K562 (cell line): ENCODE measurements at regions not wholly inside any gene's neighbourhood (a gene's known extent, or its start where the extent isn't known, plus 50 kb on each side); places are given as distances from the start of the nearest gene placed in this dataset.

Source experiments
- ATAC-seq: fragments of 200-7000 bp; cut with Tn5 transposase; 3 replicates; pipeline ENCODE4 v1.9.1; 2020; ENCODE audit warnings: moderate library complexity
- BruUV-seq: library from RNA; stranded (reverse); fragments of 400-500 nt; replicated peaks from 2 replicates; lab custom pipeline; 2021; lab: Mats Ljungman, UMichigan
- CTCF ChIA-PET: fragments of 300-600 bp; formaldehyde crosslinking; extraction: SDS; loops from one replicate; lab custom pipeline; 2021; ENCODE audit warnings: low intra/inter-chr PET ratio; lab: Yijun Ruan, JAX
- POLR2A ChIA-PET: fragments of 300-600, 350-650 bp; sonication (Branson Sonifier 250); formaldehyde crosslinking; extraction: SDS; loops from one replicate; lab custom pipeline; 2021; ENCODE audit warnings: antibody characterized with exemption, inconsistent platforms; lab: Yijun Ruan, JAX
- DNase-seq, 4 experiments: peaks; one replicate each; pipeline versions ENCODE4 v3.0.0 to v3.0.0-alpha.2; 2011 to 2018; ENCODE audit warnings: low spot score in 3 of 4, mixed read lengths in 3 of 4; ENCODE audit errors: extremely low read depth in 1 of 4
- FAIRE-seq: peaks from 2 replicates; lab custom pipeline; 2011; peaks lifted over from hg19 to GRCh38; lab: Jason Lieb, UNC
- H2AFZ ChIP-seq: 2 replicates; pipeline ENCODE4 v1.6.0; 2011; ENCODE audit warnings: low read depth, low read length, control low read depth, inconsistent platforms
- H3K27ac ChIP-seq: fragments of 200-600 bp; 3 replicates; pipeline ENCODE4 v1.8.0; 2011; ENCODE audit warnings: low read depth, mild to moderate bottlenecking, control low read depth, inconsistent platforms, low read length, moderate library complexity, mixed read lengths; ENCODE audit errors: extremely low read depth
- H3K27me3 ChIP-seq, 2 experiments: fragments of 300-600 bp in 1 of 2; 2 replicates in 1 of 2; 3 replicates in 1 of 2; pipeline versions ENCODE4 v1.6.0 to v1.8.0; 2011; ENCODE audit warnings: inconsistent platforms in 2 of 2, low read length in 2 of 2, mild to moderate bottlenecking in 1 of 2, mixed read lengths in 1 of 2, moderate library complexity in 1 of 2; ENCODE audit not compliant: control insufficient read depth in 2 of 2, insufficient read depth in 2 of 2
- H3K36me3 ChIP-seq: fragments of 300-600 bp; 3 replicates; pipeline ENCODE4 v1.8.0; 2011; ENCODE audit warnings: mild to moderate bottlenecking, low read length, inconsistent platforms; ENCODE audit not compliant: control insufficient read depth, insufficient read depth
- H3K4me1 ChIP-seq, 2 experiments: fragments of 200-600 bp in 1 of 2; replicated peaks in 1 of 2; 2 replicates in 1 of 2; 3 replicates in 1 of 2; pipeline versions ENCODE4 v1.5.1 to v1.8.0; 2011; ENCODE audit warnings: inconsistent platforms in 2 of 2, low read length in 2 of 2, mild to moderate bottlenecking in 1 of 2, mixed read lengths in 1 of 2, moderate library complexity in 1 of 2; ENCODE audit not compliant: control insufficient read depth in 2 of 2, insufficient read depth in 2 of 2
- H3K4me2 ChIP-seq: 2 replicates; pipeline ENCODE4 v1.6.1; 2011; ENCODE audit warnings: low read length, control low read depth, inconsistent platforms, mixed read lengths; ENCODE audit not compliant: insufficient read depth
- H3K4me3 ChIP-seq: fragments of 200-600 bp; sonication (generic), shearing (Covaris generic); 2 replicates; pipeline ENCODE4 v1.5.1; 2016; ENCODE audit warnings: control low read depth, inconsistent platforms
- H3K79me2 ChIP-seq: fragments of 200-600 bp; 3 replicates; pipeline ENCODE4 v1.8.0; 2011; ENCODE audit warnings: low read length, inconsistent platforms; ENCODE audit not compliant: control insufficient read depth, insufficient read depth
- H3K9ac ChIP-seq, 2 experiments: 2 replicates each; pipeline versions ENCODE4 v1.6.0 to v1.6.1; 2011; ENCODE audit warnings: low read depth in 2 of 2, low read length in 2 of 2, control low read depth in 1 of 2, inconsistent platforms in 1 of 2, mild to moderate bottlenecking in 1 of 2, mixed read lengths in 1 of 2; ENCODE audit not compliant: insufficient read depth in 1 of 2
- H3K9me1 ChIP-seq: one replicate; pipeline ENCODE4 v1.6.0; 2011; ENCODE audit warnings: inconsistent platforms, mild to moderate bottlenecking, low read length, moderate library complexity; ENCODE audit not compliant: control insufficient read depth, insufficient read depth
- H3K9me3 ChIP-seq: replicated peaks from 2 replicates; pipeline ENCODE4 v1.5.1; 2011; ENCODE audit warnings: low read depth, low read length, inconsistent platforms; ENCODE audit not compliant: control insufficient read depth, insufficient read depth
- H4K20me1 ChIP-seq: replicated peaks from 2 replicates; pipeline ENCODE4 v1.6.1; 2011; ENCODE audit warnings: low read length, inconsistent platforms, mixed read lengths; ENCODE audit not compliant: control insufficient read depth, insufficient read depth
- CTCFL ChIP-seq: IDR thresholded peaks from 2 replicates; pipeline ENCODE4 v1.6.1; 2011; ENCODE audit warnings: borderline replicate concordance, low read depth, mild to moderate bottlenecking, moderate library complexity, low read length; ENCODE audit not compliant: insufficient read depth, poor library complexity, severe bottlenecking
- NR2C2 ChIP-seq, 2 experiments: fragments of 200-800 bp in 1 of 2; sonication (Bioruptor generic) in 1 of 2; sonication (generic) in 1 of 2; formaldehyde crosslinking in 1 of 2; IDR thresholded peaks; 2 replicates each; pipeline versions ENCODE4 v1.6.1 to v1.8.0; 2016 to 2022; ENCODE audit warnings: mild to moderate bottlenecking in 1 of 2, missing compliant biosample characterization in 1 of 2, missing genetic modification characterization in 1 of 2, missing genetic modification reagents in 1 of 2
- RBM34 ChIP-seq: fragments of 200-400 bp; formaldehyde crosslinking; IDR thresholded peaks from 2 replicates; pipeline ENCODE4 v1.6.1; 2018; ENCODE audit warnings: low read length, borderline replicate concordance; ENCODE audit not compliant: insufficient read depth
- SFPQ ChIP-seq: fragments of 200-400 bp; formaldehyde crosslinking; IDR thresholded peaks from 2 replicates; pipeline ENCODE4 v1.6.1; 2017; ENCODE audit warnings: mild to moderate bottlenecking, low read depth, low read length, moderate library complexity
- STAT6 ChIP-seq: sonication (generic); formaldehyde crosslinking; IDR thresholded peaks from 2 replicates; pipeline ENCODE4 v1.8.1; 2023; ENCODE audit warnings: mild to moderate bottlenecking, missing genetic modification reagents
- ZSCAN32 ChIP-seq: fragments of 450-650 bp; formaldehyde crosslinking; IDR thresholded peaks from 2 replicates; pipeline ENCODE4 v1.4.0; 2020; ENCODE audit warnings: mild to moderate bottlenecking, moderate library complexity
- WGBS: fragments of 100-300 bp; shearing (Covaris generic); methylation state at CpG from one replicate; pipeline ENCODE4 v1.1.6; 2016; ENCODE audit warnings: low coverage, mixed read lengths; ENCODE audit not compliant: insufficient coverage; ENCODE audit errors: missing lambda C conversion rate; 5-methylcytosine and 5-hydroxymethylcytosine counted together
- in situ Hi-C: fragments of 300-500 bp; cut with MboI; formaldehyde crosslinking; loops from 4 replicates; pipeline ENCODE4 v1.15.0; 2018; ENCODE audit warnings: inconsistent platforms, mixed read lengths
- intact Hi-C: fragments of 100-400 bp; cut with micrococcal nuclease; formaldehyde crosslinking; loops from 2 replicates; pipeline ENCODE4 v1.14.2; 2022

GRCh38 chr5:89951876-89952275, 457.7 kb downstream of the CETN3 start:
- CTCF ChIA-PET: interaction anchor here (0.6 kb wide), 1 partner anchor 578 kb away, joined by 5 read pairs; no protein-coding TSS in a partner anchor
- WGBS: 3% methylated on average over 2 of the region's 2 CpGs
- Histone ChIP-seq H3K4me3 (no peak overlapping the region), H3K36me3 (no peaks in the 10 kb centered on the region), H3K9me1 (no peaks in the 10 kb centered on the region), H3K79me2 (no peaks in the 10 kb centered on the region), H3K4me1 (no peaks in the 10 kb centered on the region), H3K9me3 (no peaks in the 10 kb centered on the region), H3K4me2 (no peak overlapping the region), H4K20me1 (no peaks in the 10 kb centered on the region), H3K27me3 (no peaks in the 10 kb centered on the region), H3K27ac (no peak overlapping the region), H2AFZ (no peak overlapping the region), H3K9ac (no peak overlapping the region)
- no TSS peak for BruUV-seq
- intact Hi-C loops (no loop called here), in situ Hi-C loops (no loop called here)
- ATAC-seq: no peak
- POLR2A ChIA-PET: no interaction called here
- no peak for DNase-seq
- no peak for FAIRE-seq
- no peak for TF ChIP-seq ZSCAN32 (CRISPR knock-in tag)
- TF ChIP-seq STAT6: no peak
- no peak for TF ChIP-seq SFPQ
- no peak for TF ChIP-seq CTCFL
- TF ChIP-seq RBM34: no peak
- TF ChIP-seq NR2C2 (CRISPR knock-in tag; IDR thresholded peaks at IDR 0.05): no peak
- TF ChIP-seq NR2C2 (tag; IDR thresholded peaks at IDR 0.05): no peak
